ENCODE measurements at regions not wholly inside any gene's neighbourhood (a gene's known extent, or its start where the extent isn't known, plus 50 kb on each side); places are given as distances from the start of the nearest gene placed in this dataset.

GRCh38 chr13:97822377-97822776, 131.1 kb upstream of the IPO5 start:
- TF ChIP-seq CTCF (IDR thresholded peaks at IDR 0.05) (no peak), EP300 (IDR thresholded peaks at IDR 0.05) (no peak), POLR2A (IDR thresholded peaks at IDR 0.05) (no peak), POLR2AphosphoS5 (IDR thresholded peaks at IDR 0.05) (no peak)
